Fibroblast of mammary gland (primary cell): ENCODE measurements at regions not wholly inside any gene's neighbourhood (a gene's known extent, or its start where the extent isn't known, plus 50 kb on each side); places are given as distances from the start of the nearest gene placed in this dataset.
"Not testable (repeated sequence)": the region's sequence is repeated elsewhere in the genome, so short reads cannot be mapped to it uniquely, and the experiment has no call there.

Source experiments
- DNase-seq: peaks from one replicate; pipeline ENCODE4 v3.0.0-alpha.2; 2010; ENCODE audit warnings: low read depth
- H3K4me3 ChIP-seq: 2 replicates; pipeline ENCODE4 v1.5.1; 2011; ENCODE audit warnings: low read depth, mild to moderate bottlenecking, low read length, moderate library complexity; ENCODE audit not compliant: control insufficient read depth
- TF ChIP-seq, protein P1 (sequence below): conservative IDR thresholded peaks from 2 replicates; pipeline ENCODE4 v1.5.1; 2011; ENCODE audit warnings: low read depth, low read length, inconsistent platforms; ENCODE audit not compliant: control insufficient read depth, insufficient read depth

- DNase-seq = no peak
- TF ChIP-seq, protein P1, sequence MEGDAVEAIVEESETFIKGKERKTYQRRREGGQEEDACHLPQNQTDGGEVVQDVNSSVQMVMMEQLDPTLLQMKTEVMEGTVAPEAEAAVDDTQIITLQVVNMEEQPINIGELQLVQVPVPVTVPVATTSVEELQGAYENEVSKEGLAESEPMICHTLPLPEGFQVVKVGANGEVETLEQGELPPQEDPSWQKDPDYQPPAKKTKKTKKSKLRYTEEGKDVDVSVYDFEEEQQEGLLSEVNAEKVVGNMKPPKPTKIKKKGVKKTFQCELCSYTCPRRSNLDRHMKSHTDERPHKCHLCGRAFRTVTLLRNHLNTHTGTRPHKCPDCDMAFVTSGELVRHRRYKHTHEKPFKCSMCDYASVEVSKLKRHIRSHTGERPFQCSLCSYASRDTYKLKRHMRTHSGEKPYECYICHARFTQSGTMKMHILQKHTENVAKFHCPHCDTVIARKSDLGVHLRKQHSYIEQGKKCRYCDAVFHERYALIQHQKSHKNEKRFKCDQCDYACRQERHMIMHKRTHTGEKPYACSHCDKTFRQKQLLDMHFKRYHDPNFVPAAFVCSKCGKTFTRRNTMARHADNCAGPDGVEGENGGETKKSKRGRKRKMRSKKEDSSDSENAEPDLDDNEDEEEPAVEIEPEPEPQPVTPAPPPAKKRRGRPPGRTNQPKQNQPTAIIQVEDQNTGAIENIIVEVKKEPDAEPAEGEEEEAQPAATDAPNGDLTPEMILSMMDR = no peak
- no peak overlapping the region for H3K4me3 ChIP-seq
Observed at GRCh38 chrX:41031256-41031967, 53.8 kb upstream of the USP9X start.

- DNase-seq = peak; percentile 30
- H3K4me3 ChIP-seq = no peak overlapping the region
- TF ChIP-seq, protein P1 = no peak
Observed at GRCh38 chrX:41033299-41033698, 51.9 kb upstream of the USP9X start.

DNA sequence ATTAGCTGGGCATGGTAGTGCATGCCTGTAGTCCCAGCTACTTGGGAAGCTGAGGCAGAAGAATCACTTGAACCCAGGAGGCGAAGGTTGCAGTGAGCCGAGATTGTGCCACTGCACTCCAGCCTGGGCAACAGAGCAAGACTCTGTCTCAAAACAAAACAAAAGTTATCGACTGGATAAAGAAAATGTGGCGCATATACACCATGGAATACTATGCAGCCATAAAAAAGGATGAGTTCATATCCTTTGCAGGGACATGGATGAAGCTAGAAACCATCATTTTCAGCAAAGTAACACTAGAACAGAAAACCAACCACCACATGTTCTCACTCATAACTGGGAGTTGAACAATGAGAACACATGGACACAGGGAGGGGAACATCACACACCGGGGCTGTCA, 50.3 kb upstream of the USP9X start:
- DNase-seq, H3K4me3 ChIP-seq: not testable (repeated sequence)
